Mammary epithelial cell (primary cell): ENCODE measurements at regions not wholly inside any gene's neighbourhood (a gene's known extent, or its start where the extent isn't known, plus 50 kb on each side); places are given as distances from the start of the nearest gene placed in this dataset.

Experiments
- EZH2 ChIP-seq: IDR thresholded peaks from 2 replicates; pipeline ENCODE4 v1.6.1; 2012; ENCODE audit warnings: low read length, inconsistent platforms, borderline replicate concordance
- TF ChIP-seq, protein P1 (sequence below), 2 donors: IDR thresholded peaks in 1 of 2; conservative IDR thresholded peaks in 1 of 2; 2 replicates each; pipeline ENCODE4 v1.5.1; 2011 to 2012; ENCODE audit warnings: inconsistent platforms in 2 of 2, low read length in 2 of 2, mild to moderate bottlenecking in 2 of 2, control low read depth in 1 of 2, low read depth in 1 of 2; ENCODE audit not compliant: insufficient read depth in 1 of 2; ENCODE audit errors: extremely low read depth in 1 of 2

- TF ChIP-seq, protein P1, sequence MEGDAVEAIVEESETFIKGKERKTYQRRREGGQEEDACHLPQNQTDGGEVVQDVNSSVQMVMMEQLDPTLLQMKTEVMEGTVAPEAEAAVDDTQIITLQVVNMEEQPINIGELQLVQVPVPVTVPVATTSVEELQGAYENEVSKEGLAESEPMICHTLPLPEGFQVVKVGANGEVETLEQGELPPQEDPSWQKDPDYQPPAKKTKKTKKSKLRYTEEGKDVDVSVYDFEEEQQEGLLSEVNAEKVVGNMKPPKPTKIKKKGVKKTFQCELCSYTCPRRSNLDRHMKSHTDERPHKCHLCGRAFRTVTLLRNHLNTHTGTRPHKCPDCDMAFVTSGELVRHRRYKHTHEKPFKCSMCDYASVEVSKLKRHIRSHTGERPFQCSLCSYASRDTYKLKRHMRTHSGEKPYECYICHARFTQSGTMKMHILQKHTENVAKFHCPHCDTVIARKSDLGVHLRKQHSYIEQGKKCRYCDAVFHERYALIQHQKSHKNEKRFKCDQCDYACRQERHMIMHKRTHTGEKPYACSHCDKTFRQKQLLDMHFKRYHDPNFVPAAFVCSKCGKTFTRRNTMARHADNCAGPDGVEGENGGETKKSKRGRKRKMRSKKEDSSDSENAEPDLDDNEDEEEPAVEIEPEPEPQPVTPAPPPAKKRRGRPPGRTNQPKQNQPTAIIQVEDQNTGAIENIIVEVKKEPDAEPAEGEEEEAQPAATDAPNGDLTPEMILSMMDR (conservative IDR thresholded peaks at IDR 0.05 in 1 of 2, IDR thresholded peaks at IDR 0.05 in 1 of 2; ENCODE audit: extremely low read depth in 1 of 2, insufficient read depth in 1 of 2, low read depth in 1 of 2, low read length in 2 of 2), result no peak
- TF ChIP-seq EZH2, result no peak
Measured at GRCh38 chr17:77523540-77523939, 382.8 kb downstream of the SEC14L1 start.
